Ascending aorta (tissue), 2 donors: ENCODE measurements at regions not wholly inside any gene's neighbourhood (a gene's known extent, or its start where the extent isn't known, plus 50 kb on each side); places are given as distances from the start of the nearest gene placed in this dataset.
A peak's percentile ranks its signal among the peaks of the same experiment; 100 is the strongest.

Experiments
- DNase-seq, 2 donors: peaks; one replicate each; pipeline ENCODE4 v3.0.0-alpha.2; 2019; ENCODE audit warnings: low spot score in 2 of 2
- H3K27ac ChIP-seq, 2 donors: fragments of 200-600 bp; sonication (generic); one replicate each; pipeline ENCODE4 v1.5.1; 2016 to 2017; ENCODE audit warnings: mild to moderate bottlenecking in 1 of 2
- H3K27me3 ChIP-seq: fragments of 200-600 bp; sonication (generic); one replicate; pipeline ENCODE4 v1.5.1; 2017
- H3K36me3 ChIP-seq, 2 donors: fragments of 200-600 bp; sonication (generic); one replicate each; pipeline ENCODE4 v1.5.1; 2016
- H3K4me1 ChIP-seq, 2 donors: fragments of 200-600 bp; sonication (generic); one replicate each; pipeline ENCODE4 v1.5.1; 2016 to 2017; ENCODE audit warnings: mild to moderate bottlenecking in 1 of 2
- H3K4me3 ChIP-seq, 2 donors: fragments of 200-600 bp; sonication (generic); one replicate each; pipeline ENCODE4 v1.5.1; 2016 to 2017; ENCODE audit warnings: mild to moderate bottlenecking in 1 of 2
- H3K9me3 ChIP-seq, 2 donors: fragments of 200-600 bp; sonication (generic); one replicate each; pipeline ENCODE4 v1.5.1; 2016
- intact Hi-C: fragments of 100-400 bp; cut with DNase I; formaldehyde crosslinking; loops from one replicate; pipeline ENCODE4 v1.15.1; 2023
- TF ChIP-seq, protein P1 (sequence below), 3 experiments: fragments of 200-600 bp in 2 of 3; fragments of 450-650 bp in 1 of 3; sonication (generic) in 2 of 3; IDR thresholded peaks; one replicate each; pipeline ENCODE4 v1.5.1; 2016 to 2019; ENCODE audit warnings: antibody characterized with exemption in 3 of 3, mild to moderate bottlenecking in 1 of 3, moderate library complexity in 1 of 3

DNA sequence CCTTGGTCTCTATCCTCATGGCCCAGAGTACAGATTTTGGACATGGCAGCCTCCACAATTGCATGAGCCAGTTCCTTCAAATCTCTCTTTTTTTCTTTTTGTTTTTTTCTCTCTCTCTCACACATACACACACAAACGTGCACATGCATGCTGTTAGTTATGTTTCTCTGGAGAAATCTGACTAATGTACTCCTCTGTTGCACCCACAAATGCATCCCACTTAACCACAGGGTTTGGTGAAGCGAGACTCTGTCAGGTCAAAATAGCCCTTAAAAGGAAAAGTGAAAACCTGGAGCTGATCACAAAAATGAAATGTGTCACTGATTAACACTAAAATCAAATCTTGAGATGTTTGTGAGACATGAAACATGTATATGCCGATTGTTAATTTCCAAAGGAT lies 374.6 kb upstream of the ARGLU1 start:
- H3K27ac ChIP-seq, result no peak overlapping the region
- no peaks in the 10 kb centered on the region for H3K9me3 ChIP-seq
- TF ChIP-seq, protein P1, sequence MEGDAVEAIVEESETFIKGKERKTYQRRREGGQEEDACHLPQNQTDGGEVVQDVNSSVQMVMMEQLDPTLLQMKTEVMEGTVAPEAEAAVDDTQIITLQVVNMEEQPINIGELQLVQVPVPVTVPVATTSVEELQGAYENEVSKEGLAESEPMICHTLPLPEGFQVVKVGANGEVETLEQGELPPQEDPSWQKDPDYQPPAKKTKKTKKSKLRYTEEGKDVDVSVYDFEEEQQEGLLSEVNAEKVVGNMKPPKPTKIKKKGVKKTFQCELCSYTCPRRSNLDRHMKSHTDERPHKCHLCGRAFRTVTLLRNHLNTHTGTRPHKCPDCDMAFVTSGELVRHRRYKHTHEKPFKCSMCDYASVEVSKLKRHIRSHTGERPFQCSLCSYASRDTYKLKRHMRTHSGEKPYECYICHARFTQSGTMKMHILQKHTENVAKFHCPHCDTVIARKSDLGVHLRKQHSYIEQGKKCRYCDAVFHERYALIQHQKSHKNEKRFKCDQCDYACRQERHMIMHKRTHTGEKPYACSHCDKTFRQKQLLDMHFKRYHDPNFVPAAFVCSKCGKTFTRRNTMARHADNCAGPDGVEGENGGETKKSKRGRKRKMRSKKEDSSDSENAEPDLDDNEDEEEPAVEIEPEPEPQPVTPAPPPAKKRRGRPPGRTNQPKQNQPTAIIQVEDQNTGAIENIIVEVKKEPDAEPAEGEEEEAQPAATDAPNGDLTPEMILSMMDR (IDR thresholded peaks at IDR 0.05), result no peak
- no peaks in the 10 kb centered on the region for H3K36me3 ChIP-seq
- DNase-seq, result no peak
- no peaks in the 10 kb centered on the region for H3K4me1 ChIP-seq
- intact Hi-C loops, result no loop called here
- no peak overlapping the region for H3K4me3 ChIP-seq
- H3K27me3 ChIP-seq, result no peaks in the 10 kb centered on the region

DNA sequence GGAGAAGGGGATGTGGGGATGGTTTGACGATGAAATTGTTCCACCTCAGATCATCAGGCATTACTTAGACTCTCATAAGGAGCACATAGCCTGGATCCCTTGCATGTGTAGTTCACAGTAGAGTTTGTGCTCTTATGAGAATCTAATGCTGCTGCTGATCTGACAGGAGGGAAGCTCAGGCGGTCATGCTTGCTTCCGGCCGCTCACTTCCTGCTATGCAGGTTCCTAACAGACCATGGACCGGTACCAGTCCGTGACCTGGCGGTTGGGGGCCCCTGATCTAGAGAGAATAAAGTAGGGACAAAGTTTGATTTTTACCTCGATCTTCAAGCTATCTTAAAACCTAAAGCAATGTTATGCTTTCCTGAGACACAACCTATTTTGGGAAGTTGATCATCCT lies 373.8 kb upstream of the ARGLU1 start:
- DNase-seq, result no peak
- no peaks in the 10 kb centered on the region for H3K27me3 ChIP-seq
- intact Hi-C loops, result no loop called here
- H3K4me1 ChIP-seq, result no peaks in the 10 kb centered on the region
- no peak overlapping the region for H3K27ac ChIP-seq
- TF ChIP-seq, protein P1 (IDR thresholded peaks at IDR 0.05), result no peak
- H3K9me3 ChIP-seq, result no peaks in the 10 kb centered on the region
- no peak overlapping the region for H3K4me3 ChIP-seq
- no peaks in the 10 kb centered on the region for H3K36me3 ChIP-seq

DNA sequence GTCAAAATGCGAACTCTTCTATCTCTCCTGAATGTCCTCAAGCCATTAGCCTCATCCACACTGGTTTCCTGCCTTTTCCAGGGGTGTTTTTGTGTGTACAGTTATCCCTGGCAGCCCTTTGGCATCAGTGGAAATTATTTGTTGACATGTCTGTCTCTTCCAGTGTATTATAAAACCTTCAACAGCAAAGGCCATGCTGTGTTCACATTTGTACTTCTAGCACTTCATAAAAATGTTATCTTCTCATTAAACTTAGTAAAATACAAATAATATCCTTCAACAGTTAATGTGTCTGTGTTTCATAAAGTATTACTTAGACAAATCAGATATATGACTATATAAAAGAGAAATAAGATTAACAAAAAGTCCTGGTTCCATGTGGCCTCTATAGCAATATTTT lies 359.5 kb upstream of the ARGLU1 start:
- intact Hi-C loops, result no loop called here
- no peaks in the 10 kb centered on the region for H3K4me1 ChIP-seq
- H3K27ac ChIP-seq, result no peak overlapping the region
- no peaks in the 10 kb centered on the region for H3K36me3 ChIP-seq
- no peaks in the 10 kb centered on the region for H3K27me3 ChIP-seq
- no peak overlapping the region for H3K4me3 ChIP-seq
- TF ChIP-seq, protein P1 (IDR thresholded peaks at IDR 0.05), result no peak
- no peaks in the 10 kb centered on the region for H3K9me3 ChIP-seq
- DNase-seq, result no peak

DNA sequence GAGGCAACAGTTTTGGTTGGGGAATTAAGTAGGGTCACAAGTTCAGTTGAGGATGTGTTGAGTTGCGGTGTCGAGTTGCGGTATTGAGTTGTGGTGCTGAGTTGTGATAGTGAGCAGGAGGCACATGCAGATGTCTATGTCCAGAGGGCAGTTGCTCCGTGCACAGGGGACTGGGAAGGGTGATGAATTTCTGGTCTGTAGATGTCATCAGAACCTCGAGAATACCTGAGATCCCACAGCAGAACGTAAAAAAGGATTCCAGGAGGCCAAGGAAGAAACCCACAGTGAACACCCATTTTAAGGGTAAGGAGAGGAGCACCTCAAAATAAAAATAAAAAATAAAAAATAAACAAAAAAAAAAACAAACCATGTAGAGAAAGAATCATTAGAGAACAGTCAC lies 354.4 kb upstream of the ARGLU1 start:
- no peak overlapping the region for H3K4me3 ChIP-seq
- TF ChIP-seq, protein P1 (IDR thresholded peaks at IDR 0.05), result no peak
- no peaks in the 10 kb centered on the region for H3K9me3 ChIP-seq
- peaks cover 5 to 15% of the 10 kb centered on the region in 2 donors for H3K4me1 ChIP-seq
- intact Hi-C loops, result no loop called here
- no peak overlapping the region for H3K27ac ChIP-seq
- no peaks in the 10 kb centered on the region for H3K36me3 ChIP-seq
- no peak for DNase-seq
- no peaks in the 10 kb centered on the region for H3K27me3 ChIP-seq

DNA sequence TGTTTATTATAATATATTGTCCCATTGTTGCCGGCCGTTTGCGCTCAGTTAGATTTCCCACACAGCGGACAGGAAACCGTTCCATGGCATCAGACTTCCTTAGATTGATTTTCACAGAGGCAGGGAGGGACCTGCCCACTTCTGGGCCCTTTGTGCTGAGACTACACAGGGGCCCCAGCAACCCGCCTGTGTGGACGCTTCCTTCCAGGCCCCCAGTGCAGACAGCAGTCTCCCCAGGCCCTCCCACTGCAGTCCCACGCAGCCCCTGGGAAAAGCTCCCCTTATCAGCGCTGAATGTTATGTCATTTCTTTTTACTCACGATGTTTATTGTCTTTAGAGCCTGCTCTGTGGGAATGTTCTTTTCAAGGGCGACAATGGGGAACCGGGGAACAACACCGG lies 351.7 kb upstream of the ARGLU1 start:
- Histone ChIP-seq H3K4me3 (peak overlapping the region; percentile 69 to 82), H3K36me3 (no peaks in the 10 kb centered on the region), H3K9me3 (no peaks in the 10 kb centered on the region), H3K27ac (peak overlapping the region; percentile 87 to 98), H3K4me1 (peaks cover 5 to 18% of the 10 kb centered on the region in 2 donors), H3K27me3 (no peaks in the 10 kb centered on the region)
- intact Hi-C loops, result loop anchor here (2.0 to 5.0 kb wide), 6 partner anchors 122 to 383 kb away; partner anchors contain the start of gene ARGLU1
- TF ChIP-seq, protein P1 (IDR thresholded peaks at IDR 0.05), result no peak
- DNase-seq, result peak in 1 of 2 donors; percentile 72

DNA sequence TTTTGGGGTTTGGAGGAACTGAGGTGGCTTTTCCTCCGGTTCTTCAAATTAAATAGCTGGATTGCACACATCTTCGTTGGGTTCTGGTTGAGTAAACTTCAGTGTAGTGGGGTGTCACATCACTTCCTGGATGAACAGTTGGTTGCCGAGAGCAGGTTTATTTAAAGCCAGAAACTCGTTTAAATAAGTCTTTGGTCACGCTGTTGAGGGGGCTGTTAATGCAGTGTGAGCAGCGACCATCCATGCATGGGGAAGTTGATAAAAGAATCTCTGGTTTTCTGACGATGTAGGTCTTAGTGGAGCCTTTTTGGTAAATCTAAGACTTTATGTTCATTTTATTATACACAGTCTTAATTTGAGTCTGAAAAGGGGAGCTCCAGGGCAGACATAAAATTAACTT lies 351.2 kb upstream of the ARGLU1 start:
- Histone ChIP-seq H3K27ac (peak overlapping the region; percentile 87 to 98), H3K4me1 (peaks cover 5 to 18% of the 10 kb centered on the region in 2 donors), H3K4me3 (peak overlapping the region; percentile 69 to 82), H3K36me3 (no peaks in the 10 kb centered on the region), H3K27me3 (no peaks in the 10 kb centered on the region), H3K9me3 (no peaks in the 10 kb centered on the region)
- intact Hi-C loops, result loop anchor here (2.0 to 5.0 kb wide), 6 partner anchors 122 to 382 kb away; partner anchors contain the start of gene ARGLU1
- DNase-seq, result no peak
- TF ChIP-seq, protein P1 (IDR thresholded peaks at IDR 0.05), result no peak
